HG03175 (cell line): ENCODE measurements at regions not wholly inside any gene's neighbourhood (a gene's known extent, or its start where the extent isn't known, plus 50 kb on each side); places are given as distances from the start of the nearest gene placed in this dataset.

ENCODE experiments used
- ATAC-seq: cut with Tn5 transposase; IDR thresholded peaks from one replicate; pipeline ENCODE4 v1.9.1; 2021; ENCODE audit warnings: mild to moderate bottlenecking, moderate library complexity; ENCODE audit not compliant: unreplicated experiment

DNA sequence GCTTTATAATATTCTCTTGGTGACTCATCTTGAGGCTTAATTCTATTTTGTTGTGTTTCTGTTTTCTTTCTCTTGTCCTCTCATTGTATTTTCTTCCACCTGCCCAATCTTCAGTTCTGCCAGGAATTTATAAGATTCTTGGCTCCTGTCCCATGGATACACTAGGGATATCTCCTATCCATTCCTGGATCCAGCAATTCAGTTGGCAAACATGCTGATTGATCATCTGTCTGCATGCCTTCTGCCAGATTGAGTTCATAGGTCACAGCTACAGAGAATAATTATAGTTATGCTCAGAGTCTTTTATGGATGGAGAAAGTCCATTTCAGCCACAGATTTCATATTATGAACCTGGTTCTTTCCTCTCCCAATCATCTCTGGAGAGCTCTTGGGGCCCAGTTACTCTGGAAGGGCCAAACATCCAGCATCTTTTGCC, 140.4 kb upstream of the MAGI2 start:
- no peak for ATAC-seq

GRCh38 chr7:79590916-79591623, 137.6 kb upstream of the MAGI2 start:
- ATAC-seq: no peak

- ATAC-seq: no peak
Observed at GRCh38 chr7:79590391-79590790, 136.9 kb upstream of the MAGI2 start.

- ATAC-seq: no peak
Observed at GRCh38 chr7:79570903-79571302, 117.4 kb upstream of the MAGI2 start.

GRCh38 chr7:79563821-79564522, 110.5 kb upstream of the MAGI2 start:
- ATAC-seq: no peak

GRCh38 chr7:79555571-79555970, 102.1 kb upstream of the MAGI2 start:
- no peak for ATAC-seq

DNA sequence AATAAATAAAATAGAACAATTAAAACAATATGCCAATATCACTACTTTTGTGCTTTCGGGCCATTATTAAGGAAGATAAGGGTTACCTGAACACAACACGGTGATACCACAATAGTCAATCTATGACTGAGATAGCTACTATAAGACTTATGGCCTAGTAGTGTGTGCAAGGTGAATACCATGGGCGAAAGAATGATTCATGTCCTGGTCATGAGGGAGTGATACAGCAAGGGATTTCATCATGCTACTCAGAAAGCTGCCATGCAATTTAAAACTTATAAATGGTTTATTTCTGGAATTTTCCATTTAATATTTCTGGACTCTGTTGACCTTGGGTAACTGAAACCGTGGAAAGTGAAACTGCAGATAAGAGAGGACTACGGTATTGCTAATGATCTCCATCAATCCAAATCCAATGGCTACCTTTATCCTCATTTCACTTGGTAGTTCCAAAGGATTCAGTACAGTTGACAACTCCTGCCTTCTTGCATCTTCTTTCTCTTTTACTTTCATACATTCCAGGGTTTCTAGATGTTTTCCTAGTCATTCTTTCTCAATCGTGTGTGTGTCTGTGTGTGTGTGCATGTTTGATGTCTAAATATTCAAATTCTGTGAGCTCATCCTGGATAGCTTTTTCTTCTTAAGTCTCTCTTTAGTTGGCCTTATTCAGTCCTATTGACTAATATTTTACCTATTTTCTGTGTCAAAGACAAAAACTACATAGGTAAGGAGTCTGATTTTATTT, 100.5 kb upstream of the MAGI2 start:
- no peak for ATAC-seq

- no peak for ATAC-seq
Observed at GRCh38 chr7:79552463-79552862, 99.0 kb upstream of the MAGI2 start.

DNA sequence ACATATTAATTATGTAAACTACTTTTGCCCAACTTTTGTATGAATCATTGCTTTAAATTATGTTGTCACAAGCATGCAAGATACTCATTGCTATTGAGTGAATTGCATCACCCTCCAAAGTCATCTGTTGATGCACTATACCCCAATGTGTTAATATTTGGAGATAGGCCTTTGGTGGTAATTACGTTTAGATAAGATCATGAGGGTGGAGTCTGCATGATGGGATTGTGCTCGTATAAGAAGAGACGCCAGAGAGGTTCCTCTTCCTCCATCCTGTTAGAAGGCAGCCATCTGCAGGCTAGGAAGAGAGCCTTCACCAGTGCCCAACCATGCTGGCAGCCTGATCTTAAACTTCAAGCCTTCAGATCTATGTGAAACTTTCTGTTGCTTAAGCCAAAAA, 95.3 kb upstream of the MAGI2 start:
- no peak for ATAC-seq

- ATAC-seq: no peak
Observed at GRCh38 chr7:79547132-79547531, 93.7 kb upstream of the MAGI2 start.

DNA sequence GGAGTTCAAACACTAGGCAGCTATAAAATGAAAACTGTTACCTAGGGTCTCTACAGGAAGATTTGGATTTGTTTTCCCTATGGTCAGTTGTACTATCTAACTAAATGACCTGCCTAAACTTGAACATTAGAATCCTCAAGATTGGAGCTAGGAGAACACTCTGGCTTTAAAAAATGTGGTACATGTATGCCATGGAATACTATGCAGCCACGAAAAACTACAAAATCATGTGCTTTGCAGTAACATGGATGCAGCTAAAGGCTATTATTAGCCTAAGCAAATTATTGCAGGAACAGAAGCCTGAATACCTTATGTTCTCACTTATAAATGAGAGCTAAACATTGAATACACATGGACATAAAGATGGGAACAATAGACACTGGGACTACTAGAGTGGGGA, 87.1 kb upstream of the MAGI2 start:
- no peak for ATAC-seq

DNA sequence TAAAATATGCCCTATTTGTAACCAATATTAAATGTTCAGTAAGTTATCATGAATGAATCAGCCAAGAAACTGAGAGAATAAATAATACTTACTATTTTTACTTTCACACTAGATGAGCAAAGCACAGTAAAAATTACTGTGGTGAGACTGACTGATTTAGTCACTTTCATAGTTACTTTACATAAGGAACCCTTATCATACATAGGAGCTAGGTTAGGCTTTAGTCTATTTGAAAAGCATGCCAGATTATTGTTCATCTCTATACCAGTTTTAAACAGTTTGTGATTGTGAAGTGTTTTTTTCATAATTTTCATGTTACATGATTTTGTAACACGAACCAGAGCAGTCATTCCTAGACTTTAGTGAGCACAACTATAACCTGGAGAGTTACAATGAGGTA, 80.7 kb upstream of the MAGI2 start:
- ATAC-seq: no peak

GRCh38 chr7:79531905-79532664, 78.6 kb upstream of the MAGI2 start:
- ATAC-seq: no peak

DNA sequence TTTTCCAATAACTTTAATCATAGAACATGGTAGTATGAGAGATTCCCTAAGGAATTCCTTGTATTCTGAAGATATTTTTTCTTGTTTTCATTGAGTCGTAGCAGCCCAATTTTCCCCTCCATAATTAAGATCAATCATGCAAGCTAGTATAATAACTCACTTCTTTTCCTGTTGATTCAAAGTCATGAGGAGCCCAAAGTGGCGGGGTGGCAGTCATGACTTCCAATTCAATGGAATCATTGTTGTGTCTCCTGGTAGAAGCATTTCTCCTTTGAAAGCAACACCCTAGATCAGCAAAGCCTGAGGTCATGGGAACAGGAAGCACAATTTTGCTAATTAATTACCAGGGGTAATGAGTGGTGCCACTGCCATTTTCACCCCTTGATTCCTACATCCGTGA, 77.6 kb upstream of the MAGI2 start:
- no peak for ATAC-seq

GRCh38 chr7:79529881-79530235, 76.4 kb upstream of the MAGI2 start:
- no peak for ATAC-seq

- no peak for ATAC-seq
Observed at GRCh38 chr7:79529214-79529880, 75.9 kb upstream of the MAGI2 start.

GRCh38 chr7:79528421-79528820, 75.0 kb upstream of the MAGI2 start:
- no peak for ATAC-seq

DNA sequence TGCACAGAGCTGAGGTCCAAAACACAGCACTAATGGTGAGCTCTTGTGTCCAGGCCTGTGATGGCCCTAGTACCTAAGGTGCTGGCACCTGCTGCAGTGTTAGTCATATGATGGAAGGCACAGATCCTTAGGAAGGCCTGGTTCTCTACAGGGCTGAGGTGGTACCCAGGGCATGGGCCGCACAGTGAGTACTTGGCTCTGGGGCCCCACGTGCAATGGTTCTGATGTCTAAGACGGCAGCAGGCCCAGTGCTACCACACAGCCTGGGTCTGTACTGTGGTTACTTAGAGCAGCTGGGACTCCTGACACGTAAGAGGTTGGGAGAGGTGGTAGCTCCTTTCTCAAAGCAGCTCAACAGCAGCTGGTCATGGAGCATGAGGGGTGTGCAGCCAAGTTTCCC, 70.6 kb upstream of the MAGI2 start:
- ATAC-seq: no peak

- no peak for ATAC-seq
Observed at GRCh38 chr7:79523436-79523835, 70.0 kb upstream of the MAGI2 start.

DNA sequence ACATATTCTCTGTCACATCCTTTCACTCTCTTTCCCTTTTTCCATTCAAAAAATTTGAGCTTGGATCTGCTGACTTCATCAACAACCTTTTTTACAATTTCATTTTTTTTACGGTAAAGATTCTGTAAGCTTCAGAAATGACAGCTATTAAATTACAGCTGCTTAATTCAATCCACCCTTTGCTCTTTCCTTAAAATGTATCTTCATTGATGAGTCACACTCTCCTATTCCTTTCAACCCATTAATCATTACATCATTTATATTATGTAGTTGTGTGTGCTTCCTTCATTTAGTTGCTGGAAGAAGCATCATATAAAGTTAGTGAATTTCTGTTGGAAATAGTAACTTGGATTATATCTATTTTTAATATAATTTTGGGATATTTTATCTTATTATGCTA, 67.1 kb upstream of the MAGI2 start:
- ATAC-seq: no peak

- ATAC-seq: no peak
Observed at GRCh38 chr7:79515358-79515757, 61.9 kb upstream of the MAGI2 start.
